ENCODE measurements at regions not wholly inside any gene's neighbourhood (a gene's known extent, or its start where the extent isn't known, plus 50 kb on each side); places are given as distances from the start of the nearest gene placed in this dataset.

- H3K27me3 Mint-ChIP-seq: no peaks in the 10 kb centered on the region
- no peaks in the 10 kb centered on the region for H3K9me3 Mint-ChIP-seq
- H3K4me1 Mint-ChIP-seq: peaks cover 84% of the 10 kb centered on the region
- H3K36me3 Mint-ChIP-seq (ENCODE audit: insufficient read depth): peaks cover 13% of the 10 kb centered on the region
- H3K27ac Mint-ChIP-seq (ENCODE audit: low read depth): peak overlapping the region; percentile 93
- DNase-seq (ENCODE audit: low spot score in 2 of 2): no peak
- peak overlapping the region; percentile 63 for H3K4me3 Mint-ChIP-seq
- ATAC-seq (replicated peaks; ENCODE audit: extremely low read depth, poor library complexity, severe bottlenecking): no peak
Observed at GRCh38 chr6:105649192-105649591, 246.3 kb upstream of the PREP start.

GRCh38 chr6:105648276-105648675, 245.4 kb upstream of the PREP start:
- peak overlapping the region; percentile 93 for H3K27ac Mint-ChIP-seq (ENCODE audit: low read depth)
- peak in 1 of 2 donors; percentile 20 for DNase-seq (ENCODE audit: low spot score in 2 of 2)
- ATAC-seq (replicated peaks; ENCODE audit: extremely low read depth, poor library complexity, severe bottlenecking): peak; percentile 14
- H3K36me3 Mint-ChIP-seq (ENCODE audit: insufficient read depth): peaks cover 20% of the 10 kb centered on the region
- no peaks in the 10 kb centered on the region for H3K27me3 Mint-ChIP-seq
- H3K4me1 Mint-ChIP-seq: peaks cover 87% of the 10 kb centered on the region
- no peaks in the 10 kb centered on the region for H3K9me3 Mint-ChIP-seq
- peak overlapping the region; percentile 63 for H3K4me3 Mint-ChIP-seq

GRCh38 chr6:105646391-105646867, 243.5 kb upstream of the PREP start:
- Mint-ChIP-seq H3K27ac (ENCODE audit: low read depth) (peak overlapping the region; percentile 64), H3K4me3 (peak overlapping the region; percentile 51), H3K9me3 (no peaks in the 10 kb centered on the region), H3K27me3 (no peaks in the 10 kb centered on the region), H3K4me1 (peaks cover 79% of the 10 kb centered on the region), H3K36me3 (ENCODE audit: insufficient read depth) (peaks cover 18% of the 10 kb centered on the region)
- DNase-seq (ENCODE audit: low spot score in 2 of 2) (peak in 1 of 2 donors; percentile 62), ATAC-seq (replicated peaks; ENCODE audit: extremely low read depth, poor library complexity, severe bottlenecking) (peak; percentile 81)

- no peaks in the 10 kb centered on the region for H3K27me3 Mint-ChIP-seq
- H3K4me3 Mint-ChIP-seq: peak overlapping the region; percentile 51
- H3K36me3 Mint-ChIP-seq (ENCODE audit: insufficient read depth): peaks cover 18% of the 10 kb centered on the region
- DNase-seq (ENCODE audit: low spot score in 2 of 2) (no peak), ATAC-seq (replicated peaks; ENCODE audit: extremely low read depth, poor library complexity, severe bottlenecking) (peak; percentile 12)
- peaks cover 79% of the 10 kb centered on the region for H3K4me1 Mint-ChIP-seq
- no peaks in the 10 kb centered on the region for H3K9me3 Mint-ChIP-seq
- peak overlapping the region; percentile 64 for H3K27ac Mint-ChIP-seq (ENCODE audit: low read depth)
Observed at GRCh38 chr6:105645958-105646357, 243.1 kb upstream of the PREP start.

GRCh38 chr6:105645156-105645555, 242.3 kb upstream of the PREP start:
- H3K4me3 Mint-ChIP-seq: peak overlapping the region; percentile 51
- ATAC-seq (replicated peaks; ENCODE audit: extremely low read depth, poor library complexity, severe bottlenecking) (no peak), DNase-seq (ENCODE audit: low spot score in 2 of 2) (no peak)
- peaks cover 76% of the 10 kb centered on the region for H3K4me1 Mint-ChIP-seq
- no peaks in the 10 kb centered on the region for H3K27me3 Mint-ChIP-seq
- H3K36me3 Mint-ChIP-seq (ENCODE audit: insufficient read depth): peaks cover 18% of the 10 kb centered on the region
- peak overlapping the region; percentile 64 for H3K27ac Mint-ChIP-seq (ENCODE audit: low read depth)
- H3K9me3 Mint-ChIP-seq: no peaks in the 10 kb centered on the region

- Mint-ChIP-seq H3K27ac (ENCODE audit: low read depth) (peak overlapping the region; percentile 64), H3K9me3 (no peaks in the 10 kb centered on the region), H3K36me3 (ENCODE audit: insufficient read depth) (peaks cover 18% of the 10 kb centered on the region), H3K27me3 (no peaks in the 10 kb centered on the region), H3K4me1 (peaks cover 72% of the 10 kb centered on the region), H3K4me3 (peak overlapping the region; percentile 50)
- ATAC-seq (replicated peaks; ENCODE audit: extremely low read depth, poor library complexity, severe bottlenecking): no peak
- DNase-seq (ENCODE audit: low spot score in 2 of 2): no peak
Observed at GRCh38 chr6:105644691-105645090, 241.8 kb upstream of the PREP start.

- H3K4me1 Mint-ChIP-seq: peaks cover 67% of the 10 kb centered on the region
Observed at GRCh38 chr6:105644073-105644489, 241.2 kb upstream of the PREP start.

GRCh38 chr6:105642708-105643107, 239.8 kb upstream of the PREP start:
- peaks cover 13% of the 10 kb centered on the region for H3K36me3 Mint-ChIP-seq (ENCODE audit: insufficient read depth)
- DNase-seq (ENCODE audit: low spot score in 2 of 2) (no peak), ATAC-seq (replicated peaks; ENCODE audit: extremely low read depth, poor library complexity, severe bottlenecking) (no peak)
- peaks cover 53% of the 10 kb centered on the region for H3K4me1 Mint-ChIP-seq
- H3K27ac Mint-ChIP-seq (ENCODE audit: low read depth): peak overlapping the region; percentile 64
- no peak overlapping the region for H3K4me3 Mint-ChIP-seq
- no peaks in the 10 kb centered on the region for H3K9me3 Mint-ChIP-seq
- no peaks in the 10 kb centered on the region for H3K27me3 Mint-ChIP-seq

More at GRCh38 chr6:105644073-105644489, 241.2 kb upstream of the PREP start:
- Mint-ChIP-seq H3K4me3 (peak overlapping the region; percentile 50), H3K36me3 (ENCODE audit: insufficient read depth) (peaks cover 18% of the 10 kb centered on the region), H3K27ac (ENCODE audit: low read depth) (peak overlapping the region; percentile 64), H3K27me3 (no peaks in the 10 kb centered on the region), H3K9me3 (no peaks in the 10 kb centered on the region)
- DNase-seq (ENCODE audit: low spot score in 2 of 2) (no peak), ATAC-seq (replicated peaks; ENCODE audit: extremely low read depth, poor library complexity, severe bottlenecking) (no peak)

GRCh38 chr6:105641504-105641903, 238.6 kb upstream of the PREP start:
- Mint-ChIP-seq H3K27ac (ENCODE audit: low read depth) (no peak overlapping the region), H3K36me3 (ENCODE audit: insufficient read depth) (peaks cover 11% of the 10 kb centered on the region), H3K4me3 (no peak overlapping the region), H3K27me3 (no peaks in the 10 kb centered on the region), H3K9me3 (no peaks in the 10 kb centered on the region), H3K4me1 (peaks cover 43% of the 10 kb centered on the region)
- DNase-seq (ENCODE audit: low spot score in 2 of 2) (no peak), ATAC-seq (replicated peaks; ENCODE audit: extremely low read depth, poor library complexity, severe bottlenecking) (no peak)

- Mint-ChIP-seq H3K9me3 (no peaks in the 10 kb centered on the region), H3K4me1 (peaks cover 34% of the 10 kb centered on the region), H3K27me3 (no peaks in the 10 kb centered on the region), H3K4me3 (no peak overlapping the region), H3K36me3 (ENCODE audit: insufficient read depth) (peaks cover 6% of the 10 kb centered on the region), H3K27ac (ENCODE audit: low read depth) (no peak overlapping the region)
- ATAC-seq (replicated peaks; ENCODE audit: extremely low read depth, poor library complexity, severe bottlenecking) (no peak), DNase-seq (ENCODE audit: low spot score in 2 of 2) (no peak)
Observed at GRCh38 chr6:105639124-105639523, 236.2 kb upstream of the PREP start.

GRCh38 chr6:105633814-105634213, 230.9 kb upstream of the PREP start:
- no peak overlapping the region for H3K27ac Mint-ChIP-seq (ENCODE audit: low read depth)
- peaks cover 15% of the 10 kb centered on the region for H3K4me1 Mint-ChIP-seq
- DNase-seq (ENCODE audit: low spot score in 2 of 2) (no peak), ATAC-seq (replicated peaks; ENCODE audit: extremely low read depth, poor library complexity, severe bottlenecking) (no peak)
- peaks cover 12% of the 10 kb centered on the region for H3K9me3 Mint-ChIP-seq
- H3K27me3 Mint-ChIP-seq: no peaks in the 10 kb centered on the region
- no peaks in the 10 kb centered on the region for H3K36me3 Mint-ChIP-seq (ENCODE audit: insufficient read depth)
- H3K4me3 Mint-ChIP-seq: no peak overlapping the region

GRCh38 chr6:105628156-105628860, 225.4 kb upstream of the PREP start:
- Mint-ChIP-seq H3K36me3 (ENCODE audit: insufficient read depth) (no peaks in the 10 kb centered on the region), H3K9me3 (peaks cover 12% of the 10 kb centered on the region), H3K27ac (ENCODE audit: low read depth) (no peak overlapping the region), H3K4me1 (no peaks in the 10 kb centered on the region), H3K4me3 (no peak overlapping the region), H3K27me3 (no peaks in the 10 kb centered on the region)
- no peak for ATAC-seq (replicated peaks; ENCODE audit: extremely low read depth, poor library complexity, severe bottlenecking)
- no peak for DNase-seq (ENCODE audit: low spot score in 2 of 2)

All from central memory CD8-positive, alpha-beta T cell (primary cell).